ENCODE measurements at regions not wholly inside any gene's neighbourhood (a gene's known extent, or its start where the extent isn't known, plus 50 kb on each side); places are given as distances from the start of the nearest gene placed in this dataset.

GRCh38 chr5:103411711-103412110, 150.9 kb downstream of the NUDT12 start:
- no peaks in the 10 kb centered on the region for H3K79me1 ChIP-seq (ENCODE audit: low read depth in 1 of 2, low read length in 2 of 2)
- no peak overlapping the region for H4K5ac ChIP-seq (ENCODE audit: low read depth, low read length)
- no peak overlapping the region for H2AFZ ChIP-seq (replicated peaks; ENCODE audit: low read length, poor library complexity)
- no peaks in the 10 kb centered on the region for H3K9me3 ChIP-seq (ENCODE audit: control insufficient read depth, insufficient read depth, low read length)
- H3K4me2 ChIP-seq (ENCODE audit: low read depth, low read length), result no peak overlapping the region
- H3K4me1 ChIP-seq (ENCODE audit: control insufficient read depth, insufficient read depth, low read length), result no peaks in the 10 kb centered on the region
- H3K27ac ChIP-seq (ENCODE audit: insufficient read depth, low read length), result no peak overlapping the region
- H2BK15ac ChIP-seq (ENCODE audit: low read depth, low read length), result no peak overlapping the region
- intact Hi-C loops (cut with micrococcal nuclease), result no loop called here
- no peak overlapping the region for H2BK20ac ChIP-seq (ENCODE audit: low read depth, low read length)
- BruUV-seq (replicated peaks), result no TSS peak
- in situ Hi-C loops (cut with MboI; ENCODE audit: low sequenced_read_pairs), result no loop called here
- no peak overlapping the region for H3K56ac ChIP-seq (ENCODE audit: extremely low read depth, insufficient read depth, low read length)
- no peak overlapping the region for H3K14ac ChIP-seq (replicated peaks; ENCODE audit: low read depth, low read length)
- H3K23ac ChIP-seq (ENCODE audit: low read depth, low read length), result no peak overlapping the region
- no peak overlapping the region for H2AK5ac ChIP-seq (ENCODE audit: low read depth, low read length)
- no peak overlapping the region for H4K8ac ChIP-seq (ENCODE audit: low read depth in 2 of 2, low read length in 2 of 2)
- CTCF ChIA-PET, result interaction anchor here (0.6 kb wide), 1 partner anchor 171 kb away, joined by 5 read pairs; no protein-coding TSS in a partner anchor
- no peak for TF ChIP-seq SMC3 (IDR thresholded peaks at IDR 0.05; ENCODE audit: low read depth, low read length)
- no peak for TF ChIP-seq CHD1 (IDR thresholded peaks at IDR 0.05; ENCODE audit: low read depth, low read length)
- TF ChIP-seq BHLHE40 (IDR thresholded peaks at IDR 0.05; ENCODE audit: low read depth, low read length), result no peak
- no peak for TF ChIP-seq USF2 (IDR thresholded peaks at IDR 0.05; ENCODE audit: low read depth, low read length)
- no peak for TF ChIP-seq FOS (IDR thresholded peaks at IDR 0.05; ENCODE audit: low read depth, low read length)
- TF ChIP-seq NFE2L2 (IDR thresholded peaks at IDR 0.05; ENCODE audit: low read depth, low read length), result no peak
- TF ChIP-seq, protein P1, sequence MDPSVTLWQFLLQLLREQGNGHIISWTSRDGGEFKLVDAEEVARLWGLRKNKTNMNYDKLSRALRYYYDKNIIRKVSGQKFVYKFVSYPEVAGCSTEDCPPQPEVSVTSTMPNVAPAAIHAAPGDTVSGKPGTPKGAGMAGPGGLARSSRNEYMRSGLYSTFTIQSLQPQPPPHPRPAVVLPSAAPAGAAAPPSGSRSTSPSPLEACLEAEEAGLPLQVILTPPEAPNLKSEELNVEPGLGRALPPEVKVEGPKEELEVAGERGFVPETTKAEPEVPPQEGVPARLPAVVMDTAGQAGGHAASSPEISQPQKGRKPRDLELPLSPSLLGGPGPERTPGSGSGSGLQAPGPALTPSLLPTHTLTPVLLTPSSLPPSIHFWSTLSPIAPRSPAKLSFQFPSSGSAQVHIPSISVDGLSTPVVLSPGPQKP (IDR thresholded peaks at IDR 0.05; ENCODE audit: borderline replicate concordance, low read depth, low read length), result no peak
- no peak for TF ChIP-seq MAFK (IDR thresholded peaks at IDR 0.05; ENCODE audit: low read depth, low read length)
- no peak for TF ChIP-seq RCOR1 (IDR thresholded peaks at IDR 0.05; ENCODE audit: insufficient replicate concordance, low read length)
- no peak for TF ChIP-seq MXI1 (IDR thresholded peaks at IDR 0.05; ENCODE audit: borderline replicate concordance, low read depth, low read length)
- no peak for TF ChIP-seq RAD21 (IDR thresholded peaks at IDR 0.05; ENCODE audit: low read length)
- no peak for TF ChIP-seq MAZ (IDR thresholded peaks at IDR 0.05; ENCODE audit: borderline replicate concordance, low read depth, low read length)
- no peak for TF ChIP-seq CEBPB (IDR thresholded peaks at IDR 0.05; ENCODE audit: low read depth, low read length)
- no peak for TF ChIP-seq RFX5 (IDR thresholded peaks at IDR 0.05; ENCODE audit: low read depth, low read length)
- TF ChIP-seq, protein P2, sequence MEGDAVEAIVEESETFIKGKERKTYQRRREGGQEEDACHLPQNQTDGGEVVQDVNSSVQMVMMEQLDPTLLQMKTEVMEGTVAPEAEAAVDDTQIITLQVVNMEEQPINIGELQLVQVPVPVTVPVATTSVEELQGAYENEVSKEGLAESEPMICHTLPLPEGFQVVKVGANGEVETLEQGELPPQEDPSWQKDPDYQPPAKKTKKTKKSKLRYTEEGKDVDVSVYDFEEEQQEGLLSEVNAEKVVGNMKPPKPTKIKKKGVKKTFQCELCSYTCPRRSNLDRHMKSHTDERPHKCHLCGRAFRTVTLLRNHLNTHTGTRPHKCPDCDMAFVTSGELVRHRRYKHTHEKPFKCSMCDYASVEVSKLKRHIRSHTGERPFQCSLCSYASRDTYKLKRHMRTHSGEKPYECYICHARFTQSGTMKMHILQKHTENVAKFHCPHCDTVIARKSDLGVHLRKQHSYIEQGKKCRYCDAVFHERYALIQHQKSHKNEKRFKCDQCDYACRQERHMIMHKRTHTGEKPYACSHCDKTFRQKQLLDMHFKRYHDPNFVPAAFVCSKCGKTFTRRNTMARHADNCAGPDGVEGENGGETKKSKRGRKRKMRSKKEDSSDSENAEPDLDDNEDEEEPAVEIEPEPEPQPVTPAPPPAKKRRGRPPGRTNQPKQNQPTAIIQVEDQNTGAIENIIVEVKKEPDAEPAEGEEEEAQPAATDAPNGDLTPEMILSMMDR (conservative IDR thresholded peaks at IDR 0.05; ENCODE audit: low read depth, low read length), result no peak
- no peak for TF ChIP-seq POLR2A (IDR thresholded peaks at IDR 0.05; ENCODE audit: low read depth, low read length)
- H3K36me3 ChIP-seq (ENCODE audit: control insufficient read depth, insufficient read depth, low read length), result no peaks in the 10 kb centered on the region
- no peaks in the 10 kb centered on the region for H4K20me1 ChIP-seq (ENCODE audit: insufficient read depth, low read length)
- no CpG with 5 or more reads among the region's 1 CpG for WGBS, 2 experiments (ENCODE audit: extremely low coverage in 2 of 2, insufficient read length in 1 of 2)
- H3K4me3 ChIP-seq (ENCODE audit: insufficient read depth, low read depth, low read length), result no peak overlapping the region
- H2AK9ac ChIP-seq (replicated peaks; ENCODE audit: low read depth, low read length, poor library complexity), result no peak overlapping the region
- H3K4ac ChIP-seq (ENCODE audit: low read depth, low read length), result no peak overlapping the region
- dilution Hi-C loops (cut with HindIII; ENCODE audit: low sequenced_read_pairs, unreplicated experiment), result no loop called here
- H3K9ac ChIP-seq (ENCODE audit: low read depth, low read length), result no peak overlapping the region
- no peak overlapping the region for H2BK5ac ChIP-seq (ENCODE audit: low read depth, low read length, poor library complexity, severe bottlenecking)
- H3K27me3 ChIP-seq (ENCODE audit: control insufficient read depth, insufficient read depth, low read length), result no peaks in the 10 kb centered on the region; the same call in 1 of the 2 replicates
- no peaks in the 10 kb centered on the region for H3K9me1 ChIP-seq (ENCODE audit: insufficient read depth, low read length)
- H4K91ac ChIP-seq (ENCODE audit: insufficient read depth, low read depth, low read length), result no peak overlapping the region
- no peak for DNase-seq
- no peak for ATAC-seq (ENCODE audit: low read depth)
- POLR2A ChIA-PET (ENCODE audit: unreplicated experiment), result no interaction called here
- H3K18ac ChIP-seq (ENCODE audit: low read depth, low read length), result no peak overlapping the region
- no peak overlapping the region for H2BK120ac ChIP-seq (ENCODE audit: low read depth, low read length)
